SK-MEL-5 (cell line): ENCODE measurements at regions not wholly inside any gene's neighbourhood (a gene's known extent, or its start where the extent isn't known, plus 50 kb on each side); places are given as distances from the start of the nearest gene placed in this dataset.
A peak's percentile ranks its signal among the peaks of the same experiment; 100 is the strongest.

ENCODE experiments used
- DNase-seq: peaks from one replicate; pipeline ENCODE4 v3.0.0-alpha.2; 2016; ENCODE audit warnings: low read depth, low spot score
- in situ Hi-C: cut with HindIII; loops from 2 replicates; pipeline ENCODE4 v1.10.0; 2016; ENCODE audit warnings: low sequenced_read_pairs, high pct_unique_total_duplicates, low pct_unique_long_range_greater_than_20kb

GRCh38 chr11:111011275-111011594, 234.3 kb upstream of the POU2AF2 start:
- in situ Hi-C loops = no loop called here
- DNase-seq = no peak

- in situ Hi-C loops = no loop called here
- no peak for DNase-seq
Observed at GRCh38 chr11:111010391-111011274, 234.9 kb upstream of the POU2AF2 start.

GRCh38 chr11:111006227-111006626, 239.3 kb upstream of the POU2AF2 start:
- in situ Hi-C loops = no loop called here
- no peak for DNase-seq

- in situ Hi-C loops = no loop called here
- DNase-seq = no peak
Observed at GRCh38 chr11:111001986-111002611, 243.4 kb upstream of the POU2AF2 start.

GRCh38 chr11:111001081-111001430, 244.5 kb upstream of the POU2AF2 start:
- no peak for DNase-seq
- in situ Hi-C loops = no loop called here

GRCh38 chr11:111000400-111001080, 245.0 kb upstream of the POU2AF2 start:
- in situ Hi-C loops = no loop called here
- DNase-seq = no peak

GRCh38 chr11:110992481-110992880, 253.0 kb upstream of the POU2AF2 start:
- DNase-seq = no peak
- in situ Hi-C loops = no loop called here

GRCh38 chr11:110991661-110992355, 253.7 kb upstream of the POU2AF2 start:
- in situ Hi-C loops = no loop called here
- no peak for DNase-seq

- in situ Hi-C loops = no loop called here
- DNase-seq = no peak
Observed at GRCh38 chr11:110990311-110990710, 255.2 kb upstream of the POU2AF2 start.

- no peak for DNase-seq
- in situ Hi-C loops = no loop called here
Observed at GRCh38 chr11:110989428-110990133, 255.9 kb upstream of the POU2AF2 start.

GRCh38 chr11:110988671-110989070, 256.9 kb upstream of the POU2AF2 start:
- DNase-seq = no peak
- in situ Hi-C loops = no loop called here

- peak; percentile 36 for DNase-seq
- in situ Hi-C loops = no loop called here
Observed at GRCh38 chr11:110986016-110986415, 259.5 kb upstream of the POU2AF2 start.

- in situ Hi-C loops = no loop called here
- no peak for DNase-seq
Observed at GRCh38 chr11:110985547-110985946, 260.0 kb upstream of the POU2AF2 start.

- DNase-seq = no peak
- in situ Hi-C loops = no loop called here
Observed at GRCh38 chr11:110984693-110985092, 260.8 kb upstream of the POU2AF2 start.

GRCh38 chr11:110984147-110984546, 261.4 kb upstream of the POU2AF2 start:
- in situ Hi-C loops = no loop called here
- no peak for DNase-seq

- DNase-seq = no peak
- in situ Hi-C loops = no loop called here
Observed at GRCh38 chr11:110982214-110982613, 263.3 kb upstream of the POU2AF2 start.

GRCh38 chr11:110979696-110980095, 265.8 kb upstream of the POU2AF2 start:
- in situ Hi-C loops = no loop called here
- DNase-seq = no peak

GRCh38 chr11:110977661-110978060, 265.4 kb upstream of the ARHGAP20 start:
- in situ Hi-C loops = no loop called here

More at GRCh38 chr11:110977661-110978060, 265.4 kb upstream of the ARHGAP20 start:
- no peak for DNase-seq
